ENCODE measurements at regions not wholly inside any gene's neighbourhood (a gene's known extent, or its start where the extent isn't known, plus 50 kb on each side); places are given as distances from the start of the nearest gene placed in this dataset.

GRCh38 chr13:84431646-84432045 lies 549.4 kb upstream of the SLITRK1 start:
- no peak for TF ChIP-seq CTCF (conservative IDR thresholded peaks at IDR 0.05)
- no peak overlapping the region for H3K27ac ChIP-seq

- no peak for TF ChIP-seq CTCF (conservative IDR thresholded peaks at IDR 0.05)
- no peak overlapping the region for H3K27ac ChIP-seq
These were observed 548.2 kb upstream of the SLITRK1 start for GRCh38 chr13:84430446-84430845.

DNA sequence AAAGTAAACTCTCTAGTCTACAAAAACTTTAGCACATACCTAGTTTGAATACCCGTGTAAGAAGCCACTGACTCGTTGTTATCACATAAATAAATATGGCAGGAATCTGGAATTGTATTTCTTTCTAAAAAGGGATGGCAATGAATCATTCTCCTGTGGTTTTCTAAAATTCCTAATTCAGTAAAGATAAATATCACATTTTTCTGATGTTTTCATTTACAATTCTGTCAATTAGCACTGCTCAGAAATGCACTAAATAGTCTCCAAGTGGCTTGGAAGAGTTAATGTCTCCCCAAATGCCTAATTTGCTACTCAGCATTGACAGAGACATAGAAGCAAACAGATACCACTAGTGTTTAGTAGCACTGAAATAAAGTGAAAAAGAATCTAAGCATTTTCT lies 547.7 kb upstream of the SLITRK1 start:
- TF ChIP-seq CTCF (conservative IDR thresholded peaks at IDR 0.05) = no peak
- no peak overlapping the region for H3K27ac ChIP-seq

DNA sequence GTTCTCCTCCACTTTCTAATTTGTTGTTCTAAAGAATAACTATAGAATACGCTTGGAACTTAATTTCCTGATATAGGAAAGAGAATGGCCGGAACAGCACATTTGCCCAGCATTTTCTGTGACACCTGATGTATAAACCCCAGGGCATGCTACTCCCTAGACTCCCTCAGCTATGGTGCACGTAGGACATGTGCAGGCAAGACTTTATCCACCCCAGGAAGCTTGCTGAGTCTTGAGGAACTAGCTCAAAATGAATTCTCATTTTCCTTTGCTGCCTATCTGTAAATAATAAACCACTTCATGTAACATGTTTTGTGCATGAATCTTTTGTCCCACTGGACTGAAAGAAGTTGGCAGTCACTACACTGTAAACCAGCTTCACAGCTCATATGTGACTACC lies 535.8 kb upstream of the SLITRK1 start:
- no peak for TF ChIP-seq CTCF (conservative IDR thresholded peaks at IDR 0.05)
- H3K27ac ChIP-seq = no peak overlapping the region

DNA sequence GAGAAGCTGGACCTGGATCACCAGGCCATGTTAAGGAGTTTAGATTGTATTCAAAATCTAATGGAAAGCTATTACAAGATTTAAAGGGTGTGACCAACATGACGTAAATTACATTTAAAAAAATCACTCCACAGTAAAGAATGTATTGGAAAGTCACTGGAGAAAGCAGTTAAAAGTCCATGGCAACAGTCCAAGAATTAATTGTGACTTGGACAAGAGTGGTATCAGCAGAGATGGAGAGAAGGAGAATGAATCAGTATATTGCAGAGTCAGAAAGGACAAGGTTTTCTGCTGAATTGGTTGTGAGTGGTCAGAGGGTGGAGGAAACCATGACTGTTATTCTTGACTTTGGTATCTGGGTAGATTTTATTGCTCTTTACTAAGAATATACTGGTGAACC lies 535.1 kb upstream of the SLITRK1 start:
- no peak for TF ChIP-seq CTCF (conservative IDR thresholded peaks at IDR 0.05)
- H3K27ac ChIP-seq = no peak overlapping the region

- TF ChIP-seq CTCF (conservative IDR thresholded peaks at IDR 0.05) = no peak
- H3K27ac ChIP-seq = no peak overlapping the region
These were observed 530.7 kb upstream of the SLITRK1 start for GRCh38 chr13:84413016-84413415.

DNA sequence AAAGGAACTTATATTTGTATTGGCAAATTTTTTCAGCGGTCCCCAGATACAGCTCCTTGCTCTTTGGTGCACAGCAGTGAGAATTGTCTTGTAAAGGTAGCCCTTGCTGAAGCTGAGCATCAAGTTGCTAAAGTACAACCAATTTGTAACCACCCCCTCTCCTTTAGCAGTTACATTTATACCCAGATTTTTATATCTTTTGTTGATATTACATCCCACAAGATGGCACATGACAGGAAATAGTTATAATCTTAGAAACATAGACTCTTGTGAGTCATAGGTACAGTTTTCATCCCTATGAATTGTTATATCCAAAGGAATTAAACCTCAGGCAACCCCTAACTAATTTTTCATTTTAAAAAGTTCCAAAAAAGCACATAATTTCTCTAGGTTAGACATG lies 523.0 kb upstream of the SLITRK1 start:
- no peak for TF ChIP-seq CTCF (conservative IDR thresholded peaks at IDR 0.05)
- H3K27ac ChIP-seq = no peak overlapping the region

- no peak overlapping the region for H3K27ac ChIP-seq
- no peak for TF ChIP-seq CTCF (conservative IDR thresholded peaks at IDR 0.05)
These were observed 518.4 kb upstream of the SLITRK1 start for GRCh38 chr13:84400706-84401105.

All from VCaP (cell line).